ENCODE measurements at regions not wholly inside any gene's neighbourhood (a gene's known extent, or its start where the extent isn't known, plus 50 kb on each side); places are given as distances from the start of the nearest gene placed in this dataset.

GRCh38 chr20:10846766-10847165 is 173.0 kb upstream of the JAG1 start:
- ChIA-PET POLR2A (no interaction called here), CTCF (no interaction called here)
- TF ChIP-seq CTCF (IDR thresholded peaks at IDR 0.05), result no peak
- H3K9me3 Mint-ChIP-seq, result peaks cover 5% of the 10 kb centered on the region
- no peaks in the 10 kb centered on the region for H3K4me1 Mint-ChIP-seq
- no peaks in the 10 kb centered on the region for H3K36me3 Mint-ChIP-seq (ENCODE audit: low read depth)
- H3K4me3 Mint-ChIP-seq, result no peak overlapping the region
- no peak overlapping the region for H3K27ac Mint-ChIP-seq
- intact Hi-C loops (cut with micrococcal nuclease), result no loop called here
- DNase-seq (no peak), ATAC-seq (ENCODE audit: low read depth) (no peak)
- no peaks in the 10 kb centered on the region for H3K27me3 Mint-ChIP-seq

- Mint-ChIP-seq H3K27ac (no peak overlapping the region), H3K9me3 (peaks cover 5% of the 10 kb centered on the region)
- POLR2A ChIA-PET, result no interaction called here
Observed at GRCh38 chr20:10848810-10849370, 175.1 kb upstream of the JAG1 start.

GRCh38 chr20:10853176-10853575 is 179.4 kb upstream of the JAG1 start:
- peaks cover 5% of the 10 kb centered on the region for H3K9me3 Mint-ChIP-seq
- ChIA-PET CTCF (no interaction called here), POLR2A (no interaction called here)
- DNase-seq, result no peak
- no peak overlapping the region for H3K4me3 Mint-ChIP-seq
- no peak overlapping the region for H3K27ac Mint-ChIP-seq
- TF ChIP-seq CTCF (IDR thresholded peaks at IDR 0.05), result no peak
- no peak for ATAC-seq (ENCODE audit: low read depth)
- no peaks in the 10 kb centered on the region for H3K27me3 Mint-ChIP-seq
- intact Hi-C loops (cut with micrococcal nuclease), result no loop called here
- no peaks in the 10 kb centered on the region for H3K36me3 Mint-ChIP-seq (ENCODE audit: low read depth)
- H3K4me1 Mint-ChIP-seq, result no peaks in the 10 kb centered on the region

More at GRCh38 chr20:10848810-10849370, 175.1 kb upstream of the JAG1 start:
- TF ChIP-seq CTCF (IDR thresholded peaks at IDR 0.05), result no peak
- CTCF ChIA-PET, result no interaction called here
- Mint-ChIP-seq H3K36me3 (ENCODE audit: low read depth) (no peaks in the 10 kb centered on the region), H3K4me3 (no peak overlapping the region), H3K4me1 (no peaks in the 10 kb centered on the region), H3K27me3 (no peaks in the 10 kb centered on the region)
- ATAC-seq (ENCODE audit: low read depth) (no peak), DNase-seq (no peak)
- intact Hi-C loops (cut with micrococcal nuclease), result no loop called here

- no peak for TF ChIP-seq CTCF (IDR thresholded peaks at IDR 0.05)
- H3K9me3 Mint-ChIP-seq, result peaks cover 3% of the 10 kb centered on the region
- ATAC-seq (ENCODE audit: low read depth), result no peak
- CTCF ChIA-PET, result interaction anchor here (0.7 kb wide), 1 partner anchor 9 kb away, joined by 3 read pairs; no protein-coding TSS in a partner anchor
- H3K4me3 Mint-ChIP-seq, result no peak overlapping the region
- H3K36me3 Mint-ChIP-seq (ENCODE audit: low read depth), result no peaks in the 10 kb centered on the region
- POLR2A ChIA-PET, result no interaction called here
- H3K27me3 Mint-ChIP-seq, result no peaks in the 10 kb centered on the region
- intact Hi-C loops (cut with micrococcal nuclease), result no loop called here
- no peak for DNase-seq
- H3K4me1 Mint-ChIP-seq, result no peaks in the 10 kb centered on the region
- H3K27ac Mint-ChIP-seq, result no peak overlapping the region
Observed at GRCh38 chr20:10853731-10854130, 179.9 kb upstream of the JAG1 start.

- DNase-seq, result no peak
- ChIA-PET CTCF (no interaction called here), POLR2A (no interaction called here)
- TF ChIP-seq CTCF (IDR thresholded peaks at IDR 0.05), result no peak
- Mint-ChIP-seq H3K27me3 (no peaks in the 10 kb centered on the region), H3K4me1 (no peaks in the 10 kb centered on the region), H3K36me3 (ENCODE audit: low read depth) (no peaks in the 10 kb centered on the region), H3K4me3 (no peak overlapping the region), H3K27ac (no peak overlapping the region), H3K9me3 (no peaks in the 10 kb centered on the region)
- ATAC-seq (ENCODE audit: low read depth), result no peak
- intact Hi-C loops (cut with micrococcal nuclease), result no loop called here
Observed at GRCh38 chr20:10854976-10855375, 181.2 kb upstream of the JAG1 start.

All from activated B cell treated with CpG ODN at 0.5 μM for 24 hours (primary cell).